Mesenchymal stem cell (in vitro differentiated cells and primary cell): ENCODE measurements at regions not wholly inside any gene's neighbourhood (a gene's known extent, or its start where the extent isn't known, plus 50 kb on each side); places are given as distances from the start of the nearest gene placed in this dataset.
"Not testable (repeated sequence)": the region's sequence is repeated elsewhere in the genome, so short reads cannot be mapped to it uniquely, and the experiment has no call there.

Experiments used
- DNase-seq: peaks from one replicate; pipeline ENCODE4 v3.0.0-alpha.2; 2013
- H2AFZ ChIP-seq: one replicate; pipeline ENCODE4 v1.6.1; 2013; ENCODE audit warnings: low read depth, mild to moderate bottlenecking, control low read depth, inconsistent platforms, low read length, moderate library complexity
- H2AK5ac ChIP-seq: 2 replicates; pipeline ENCODE4 v1.6.1; 2013; ENCODE audit warnings: low read length, moderate library complexity, mild to moderate bottlenecking, inconsistent platforms; ENCODE audit not compliant: severe bottlenecking
- H2BK120ac ChIP-seq: one replicate; pipeline ENCODE4 v1.6.1; 2013; ENCODE audit warnings: low read depth, mild to moderate bottlenecking, inconsistent platforms, low read length, moderate library complexity
- H2BK12ac ChIP-seq, 2 experiments: one replicate each; pipeline ENCODE4 v1.6.1; 2013; ENCODE audit warnings: inconsistent platforms in 2 of 2, low read length in 2 of 2, mild to moderate bottlenecking in 2 of 2, moderate library complexity in 2 of 2, control low read depth in 1 of 2
- H2BK15ac ChIP-seq: one replicate; pipeline ENCODE4 v1.6.1; 2013; ENCODE audit warnings: mild to moderate bottlenecking, low read depth, inconsistent platforms; ENCODE audit not compliant: poor library complexity, severe bottlenecking
- H2BK5ac ChIP-seq: 2 replicates; pipeline ENCODE4 v1.6.1; 2013; ENCODE audit warnings: low read depth, mild to moderate bottlenecking, low read length, control low read depth, inconsistent platforms; ENCODE audit not compliant: poor library complexity, severe bottlenecking
- H3K14ac ChIP-seq, 2 experiments: one replicate each; pipeline ENCODE4 v1.6.1; 2013; ENCODE audit warnings: inconsistent platforms in 2 of 2, low read length in 2 of 2, control low read depth in 1 of 2, mild to moderate bottlenecking in 1 of 2, moderate library complexity in 1 of 2
- H3K18ac ChIP-seq, 2 experiments: one replicate each; pipeline ENCODE4 v1.6.1; 2013; ENCODE audit warnings: inconsistent platforms in 2 of 2, low read length in 2 of 2, control low read depth in 1 of 2, low read depth in 1 of 2, mild to moderate bottlenecking in 1 of 2
- H3K23ac ChIP-seq, 2 experiments: one replicate each; pipeline ENCODE4 v1.6.1; 2013; ENCODE audit warnings: inconsistent platforms in 2 of 2, low read length in 2 of 2, mild to moderate bottlenecking in 2 of 2, moderate library complexity in 2 of 2, control low read depth in 1 of 2
- H3K27ac ChIP-seq: 2 replicates; pipeline ENCODE4 v1.5.1; 2013; ENCODE audit warnings: mild to moderate bottlenecking, moderate library complexity, low read length, control low read depth, inconsistent platforms; ENCODE audit not compliant: poor library complexity, severe bottlenecking
- H3K27me3 ChIP-seq, 2 experiments: 2 replicates each; pipeline versions ENCODE4 v1.6.1 to v1.7.0; 2013; ENCODE audit warnings: low read length in 2 of 2, mild to moderate bottlenecking in 2 of 2, moderate library complexity in 2 of 2, control low read depth in 1 of 2, inconsistent platforms in 1 of 2; ENCODE audit not compliant: control insufficient read depth in 1 of 2, insufficient read depth in 1 of 2
- H3K36me3 ChIP-seq, 2 experiments: 2 replicates each; pipeline versions ENCODE4 v1.6.1 to v1.7.0; 2013; ENCODE audit warnings: low read length in 2 of 2, control low read depth in 1 of 2, inconsistent platforms in 1 of 2, low read depth in 1 of 2, mild to moderate bottlenecking in 1 of 2; ENCODE audit not compliant: insufficient read depth in 2 of 2, control insufficient read depth in 1 of 2
- H3K4ac ChIP-seq, 2 experiments: one replicate each; pipeline ENCODE4 v1.6.1; 2013; ENCODE audit warnings: inconsistent platforms in 2 of 2, low read length in 2 of 2, mild to moderate bottlenecking in 2 of 2, moderate library complexity in 2 of 2, control low read depth in 1 of 2, low read depth in 1 of 2
- H3K4me1 ChIP-seq: 2 replicates; pipeline ENCODE4 v1.6.1; 2013; ENCODE audit warnings: low read depth, low read length, control low read depth; ENCODE audit not compliant: control insufficient read depth, insufficient read depth
- H3K4me2 ChIP-seq: 2 replicates; pipeline ENCODE4 v1.6.1; 2013; ENCODE audit warnings: low read length, mild to moderate bottlenecking, inconsistent platforms; ENCODE audit not compliant: poor library complexity, severe bottlenecking
- H3K4me3 ChIP-seq, 2 experiments: 2 replicates each; pipeline versions ENCODE4 v1.5.1 to v1.7.0; 2013; ENCODE audit warnings: low read length in 2 of 2, mild to moderate bottlenecking in 2 of 2, control low read depth in 1 of 2, low read depth in 1 of 2; ENCODE audit not compliant: insufficient read depth in 1 of 2
- H3K79me1 ChIP-seq: replicated peaks from 2 replicates; pipeline ENCODE4 v1.6.1; 2013; ENCODE audit warnings: mild to moderate bottlenecking, control low read depth, low read length, inconsistent platforms; ENCODE audit not compliant: poor library complexity, severe bottlenecking
- H3K9ac ChIP-seq: 2 replicates; pipeline ENCODE4 v1.7.0; 2013; ENCODE audit warnings: mild to moderate bottlenecking, low read length, moderate library complexity
- H3K9me3 ChIP-seq: 2 replicates; pipeline ENCODE4 v1.7.0; 2013; ENCODE audit warnings: mild to moderate bottlenecking, low read length; ENCODE audit not compliant: control insufficient read depth
- H4K8ac ChIP-seq: one replicate; pipeline ENCODE4 v1.6.1; 2013; ENCODE audit warnings: inconsistent platforms, mild to moderate bottlenecking, low read length, moderate library complexity
- H4K91ac ChIP-seq: one replicate; pipeline ENCODE4 v1.6.1; 2013; ENCODE audit warnings: mild to moderate bottlenecking, low read length, inconsistent platforms
- WGBS: methylation state at CpG from one replicate; pipeline ENCODE4 v1.1.7; 2013; ENCODE audit warnings: mixed read lengths; 5-methylcytosine and 5-hydroxymethylcytosine counted together

- H4K8ac ChIP-seq, DNase-seq, H3K9me3 ChIP-seq, H3K4me2 ChIP-seq, H4K91ac ChIP-seq, H3K4me3 ChIP-seq, H2BK5ac ChIP-seq, H3K27me3 ChIP-seq, H2BK15ac ChIP-seq, H2AFZ ChIP-seq, H2BK12ac ChIP-seq, H3K36me3 ChIP-seq, H3K79me1 ChIP-seq, H3K9ac ChIP-seq, H3K27ac ChIP-seq, H2BK120ac ChIP-seq, H3K23ac ChIP-seq, H3K4ac ChIP-seq, H3K14ac ChIP-seq, H3K18ac ChIP-seq, H2AK5ac ChIP-seq, H3K4me1 ChIP-seq: not testable (repeated sequence)
- 87% methylated on average over 4 of the region's 8 CpGs for WGBS
These were observed 50.8 kb upstream of the PROP1 start for GRCh38 chr5:178046757-178047399.

GRCh38 chr5:178045963-178046362 is 49.9 kb upstream of the PROP1 start:
- H4K91ac ChIP-seq, H3K23ac ChIP-seq: not testable (repeated sequence)
- WGBS = no CpG with 5 or more reads among the region's 7 CpGs

More at GRCh38 chr5:178045963-178046362, 49.9 kb upstream of the PROP1 start:
- H3K4me1 ChIP-seq, H3K27ac ChIP-seq, DNase-seq, H3K9ac ChIP-seq, H3K18ac ChIP-seq, H2BK120ac ChIP-seq, H3K4ac ChIP-seq, H3K14ac ChIP-seq, H2BK5ac ChIP-seq, H3K4me3 ChIP-seq, H2AFZ ChIP-seq, H3K4me2 ChIP-seq, H2AK5ac ChIP-seq, H2BK15ac ChIP-seq, H2BK12ac ChIP-seq, H3K36me3 ChIP-seq, H3K27me3 ChIP-seq, H4K8ac ChIP-seq, H3K79me1 ChIP-seq, H3K9me3 ChIP-seq: not testable (repeated sequence)
